T47D (cell line): ENCODE measurements at regions not wholly inside any gene's neighbourhood (a gene's known extent, or its start where the extent isn't known, plus 50 kb on each side); places are given as distances from the start of the nearest gene placed in this dataset.

Experiments used
- DNase-seq, 2 experiments: peaks; one replicate each; pipeline versions ENCODE4 v3.0.0 to v3.0.0-alpha.2; 2011 to 2012; ENCODE audit warnings: low read depth in 1 of 2, low spot score in 1 of 2
- JUND ChIP-seq: IDR thresholded peaks from 2 replicates; pipeline ENCODE4 v1.6.1; 2012; ENCODE audit warnings: low read depth
- in situ Hi-C: cut with HindIII; loops from 2 replicates; pipeline ENCODE4 v1.10.0; 2016; ENCODE audit warnings: low sequenced_read_pairs, low pct_unique_long_range_greater_than_20kb

DNA sequence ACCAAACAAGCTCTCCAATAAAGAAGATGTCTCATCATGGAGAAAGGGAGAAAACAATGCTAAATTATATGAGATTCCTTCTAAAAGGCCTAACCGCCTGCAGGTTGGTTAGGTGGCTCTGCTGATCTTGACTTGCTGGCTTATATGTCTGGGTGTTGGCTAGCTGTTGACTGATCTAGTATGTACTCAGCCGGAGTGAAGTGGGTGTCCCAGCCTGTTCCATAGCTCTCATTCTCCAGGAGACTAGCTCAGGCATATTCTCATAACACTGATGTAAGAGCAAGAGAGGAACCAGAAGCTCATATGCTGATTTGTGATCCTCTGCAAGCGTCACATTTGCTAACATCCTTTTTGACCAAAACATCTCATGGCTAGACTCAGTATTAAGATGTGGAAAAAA, 473.0 kb downstream of the BMP2 start:
- no peak for DNase-seq
- in situ Hi-C loops: no loop called here
- TF ChIP-seq JUND: no peak

DNA sequence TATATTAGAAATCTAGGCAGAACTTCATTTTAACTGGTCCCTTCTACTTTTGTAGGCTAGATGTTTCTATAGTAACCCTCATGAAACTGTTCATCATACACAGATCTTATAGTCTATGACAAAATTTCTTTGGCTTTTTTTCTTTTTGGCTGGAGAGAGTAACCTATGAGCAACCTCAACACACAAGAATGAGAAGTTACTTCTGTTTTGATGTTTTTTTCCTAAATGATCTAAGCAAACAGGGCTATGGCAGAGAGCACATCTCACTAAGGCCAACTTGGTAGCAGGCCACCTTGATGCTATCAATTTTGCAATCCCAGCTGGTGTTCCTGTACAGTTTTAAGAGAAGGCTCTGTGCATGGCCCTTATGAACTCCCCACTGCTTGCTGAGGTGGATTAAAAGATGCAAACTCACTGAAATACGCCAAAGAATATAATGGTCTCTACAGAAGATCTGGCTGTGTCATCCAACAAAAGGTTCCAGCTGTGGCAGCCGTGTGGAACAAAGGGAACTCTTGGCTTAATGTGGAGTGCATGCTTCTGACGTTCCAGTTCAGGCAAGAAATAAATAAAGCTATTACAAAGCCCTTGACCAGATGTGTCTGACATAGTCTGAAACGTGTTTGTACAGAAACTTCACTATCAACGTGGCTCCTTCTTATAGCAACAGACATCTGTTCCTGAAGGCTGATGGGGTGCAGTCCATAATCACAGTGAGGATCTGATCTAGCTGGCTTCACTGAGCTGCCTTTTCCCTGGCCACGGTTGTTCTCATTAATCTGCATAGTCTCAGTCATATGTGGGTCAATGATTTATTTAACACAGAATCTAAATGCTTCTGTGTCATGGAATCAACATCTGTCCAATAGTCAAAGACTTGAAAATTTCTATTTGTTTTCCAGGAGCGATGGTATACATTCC, 481.1 kb downstream of the BMP2 start:
- TF ChIP-seq JUND: no peak
- in situ Hi-C loops: no loop called here
- DNase-seq: no peak

DNA sequence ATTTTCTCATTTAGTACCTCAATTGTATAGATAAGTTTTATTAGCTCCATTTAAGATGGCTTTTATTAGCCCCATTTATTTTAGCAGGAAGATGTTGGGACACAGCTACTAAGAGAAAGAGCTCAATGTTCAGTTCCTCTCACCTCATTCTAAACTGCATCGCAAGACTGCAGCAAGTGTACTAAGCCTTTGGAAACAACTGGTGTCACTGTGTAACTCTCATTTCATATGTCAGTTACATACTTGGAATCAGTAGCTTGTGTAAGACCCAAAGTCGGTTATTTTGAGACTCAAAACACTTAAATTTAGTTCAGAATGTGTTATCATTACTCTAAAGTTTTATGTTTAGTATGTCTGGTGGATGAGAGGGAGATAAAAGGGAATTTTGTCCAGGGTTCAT, 482.9 kb downstream of the BMP2 start:
- in situ Hi-C loops: no loop called here
- no peak for DNase-seq
- no peak for TF ChIP-seq JUND

DNA sequence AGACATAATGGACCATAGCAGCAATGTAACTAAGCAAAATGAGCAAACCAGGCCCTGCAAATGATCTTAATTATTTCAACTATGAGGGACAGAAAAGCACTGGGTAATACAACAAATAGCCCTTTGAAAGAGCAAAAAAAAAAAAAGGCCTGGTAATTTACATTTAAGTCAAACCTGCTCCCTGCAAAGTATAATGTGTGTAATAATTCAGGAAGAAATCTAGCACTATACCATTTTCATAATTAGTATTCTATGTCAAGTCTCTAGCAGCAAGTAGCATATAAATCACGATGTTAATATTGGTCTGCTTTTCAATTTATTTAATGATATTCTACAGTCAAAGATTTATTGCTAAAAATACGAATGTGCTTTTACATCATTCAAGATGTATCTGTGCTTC, 489.6 kb downstream of the BMP2 start:
- in situ Hi-C loops: no loop called here
- DNase-seq: no peak
- no peak for TF ChIP-seq JUND

DNA sequence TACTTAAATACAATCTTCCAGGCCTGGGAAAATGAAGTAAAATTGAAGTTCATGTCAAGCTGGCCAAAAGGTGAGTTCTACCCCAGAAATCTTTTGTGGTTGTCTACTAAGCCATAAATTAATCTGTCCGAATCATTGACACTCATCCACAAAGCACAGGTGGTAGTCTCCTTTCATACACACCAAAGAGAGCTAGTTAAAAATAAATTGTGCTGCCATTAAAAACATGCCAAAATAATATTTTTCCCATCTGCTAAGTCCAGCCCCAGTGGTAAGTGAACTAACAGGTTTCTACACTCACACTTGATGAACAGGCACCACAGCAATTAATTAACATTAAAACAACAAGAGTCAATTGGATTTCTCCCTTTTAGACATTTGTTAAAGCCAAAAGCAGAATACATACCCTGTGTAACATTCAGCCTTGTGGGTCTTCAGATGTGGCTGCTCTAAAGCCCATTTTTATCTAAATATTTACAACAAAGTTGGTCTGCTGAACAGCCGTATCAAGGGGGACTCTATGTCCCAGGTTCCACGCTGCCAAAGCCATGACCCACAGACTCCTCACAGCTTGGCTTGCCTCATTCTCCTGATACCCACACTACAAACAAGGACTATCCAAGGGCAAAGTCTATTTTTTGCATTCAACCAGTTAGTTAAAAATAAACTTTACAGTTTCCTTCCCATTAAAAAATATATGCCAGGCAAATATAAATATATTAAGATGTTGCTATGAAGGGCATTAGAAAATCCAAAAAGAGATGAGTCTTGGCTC, 490.4 kb downstream of the BMP2 start:
- TF ChIP-seq JUND: no peak
- DNase-seq: no peak
- in situ Hi-C loops: no loop called here

DNA sequence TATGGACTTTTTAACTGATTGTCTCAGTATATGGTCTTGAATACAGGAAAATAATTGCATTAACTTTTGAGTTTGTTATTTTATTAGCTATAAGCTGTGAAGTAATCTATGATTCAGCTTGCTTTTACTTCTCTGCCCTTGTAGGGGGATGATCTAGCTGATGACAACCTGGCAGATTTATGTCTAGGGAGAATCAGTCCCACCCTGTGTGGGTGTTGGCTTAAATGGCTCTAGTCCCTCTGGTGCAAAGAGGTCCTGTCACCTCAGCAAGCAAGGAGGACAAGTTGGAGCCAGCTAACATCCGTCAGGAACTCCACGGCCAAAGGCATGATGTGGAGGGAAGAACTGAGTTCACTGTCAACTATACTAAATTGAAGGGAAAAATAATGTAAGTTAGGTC, 495.3 kb downstream of the BMP2 start:
- in situ Hi-C loops: no loop called here
- TF ChIP-seq JUND: no peak
- DNase-seq: no peak

DNA sequence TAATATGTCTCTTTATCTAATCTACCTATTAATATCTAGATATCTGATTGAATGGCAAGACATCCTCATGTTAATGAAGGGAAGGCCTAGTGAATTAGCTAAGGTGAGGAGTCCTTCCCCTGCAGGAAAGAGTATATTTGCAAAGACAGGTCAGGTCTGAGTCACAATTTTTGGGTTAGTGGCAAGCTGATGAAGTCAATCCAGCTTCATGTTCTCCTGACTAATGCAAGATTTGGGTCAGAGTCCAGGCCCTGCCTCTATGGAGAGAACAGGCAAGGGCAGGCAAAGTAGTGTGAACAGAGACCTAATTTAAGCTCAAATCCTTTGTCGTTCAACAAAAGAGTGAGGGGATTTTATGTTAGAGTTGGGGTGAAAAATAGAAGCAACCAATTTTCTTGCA, 496.7 kb downstream of the BMP2 start:
- in situ Hi-C loops: no loop called here
- no peak for DNase-seq
- TF ChIP-seq JUND: no peak

DNA sequence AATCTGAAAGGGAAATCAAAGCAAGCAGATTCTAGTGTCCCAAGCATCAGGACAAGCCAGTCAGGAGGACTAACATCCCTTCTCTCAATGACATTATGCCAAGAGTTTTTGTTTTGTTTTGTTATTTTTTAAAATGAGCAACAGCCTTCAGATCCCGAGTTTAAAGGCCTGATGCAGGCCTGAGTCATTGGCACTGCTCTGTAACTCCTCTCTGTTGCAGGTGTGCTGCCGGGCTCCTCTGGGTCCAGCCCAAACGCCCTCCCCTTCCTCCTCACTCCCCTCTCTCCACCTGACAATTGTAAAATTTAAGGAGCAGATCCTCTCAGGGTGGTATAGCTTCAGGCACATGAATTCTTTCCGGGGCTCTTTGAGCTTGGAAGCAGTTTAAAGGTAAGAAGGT, 502.0 kb downstream of the BMP2 start:
- in situ Hi-C loops: no loop called here
- no peak for DNase-seq
- TF ChIP-seq JUND: no peak

DNA sequence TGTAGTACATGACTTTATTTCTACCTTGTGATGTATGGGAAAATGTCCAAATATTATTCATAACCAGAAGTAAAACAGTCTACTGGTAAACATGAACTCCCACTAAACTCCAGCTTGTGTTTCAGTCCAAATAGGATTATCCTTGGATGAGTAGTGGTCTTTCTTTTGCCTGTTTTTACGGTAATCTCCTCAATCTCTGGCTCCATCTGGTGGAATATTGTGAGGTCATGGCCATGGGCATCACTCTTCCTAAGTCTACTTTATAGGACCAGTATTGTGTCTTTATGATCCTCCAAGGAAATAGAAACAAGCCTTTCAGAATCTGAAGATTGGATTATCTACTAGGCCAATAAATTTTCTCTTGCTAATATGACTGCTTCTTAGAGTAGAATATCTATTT, 505.0 kb downstream of the BMP2 start:
- no peak for TF ChIP-seq JUND
- DNase-seq: no peak
- in situ Hi-C loops: no loop called here

DNA sequence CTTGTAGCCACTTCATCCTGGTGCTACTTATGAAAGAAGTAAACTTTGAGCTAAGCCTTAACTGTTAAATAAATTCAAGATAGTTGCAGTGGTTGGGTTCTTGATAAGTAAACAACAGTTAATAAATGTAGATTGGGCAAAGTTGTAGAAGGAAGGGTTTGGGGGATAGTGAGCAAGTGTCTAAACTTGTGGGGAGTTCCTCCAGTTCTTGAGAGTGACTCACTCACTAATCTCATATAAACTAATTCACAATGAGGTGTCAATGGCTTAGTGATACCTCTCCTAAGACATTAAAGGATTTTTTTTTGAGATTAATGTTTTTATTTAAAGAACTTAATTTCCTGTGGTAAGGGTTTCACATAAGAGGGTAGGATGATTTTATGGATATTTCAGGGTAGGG, 507.4 kb downstream of the BMP2 start:
- no peak for TF ChIP-seq JUND
- no peak for DNase-seq
- in situ Hi-C loops: no loop called here

DNA sequence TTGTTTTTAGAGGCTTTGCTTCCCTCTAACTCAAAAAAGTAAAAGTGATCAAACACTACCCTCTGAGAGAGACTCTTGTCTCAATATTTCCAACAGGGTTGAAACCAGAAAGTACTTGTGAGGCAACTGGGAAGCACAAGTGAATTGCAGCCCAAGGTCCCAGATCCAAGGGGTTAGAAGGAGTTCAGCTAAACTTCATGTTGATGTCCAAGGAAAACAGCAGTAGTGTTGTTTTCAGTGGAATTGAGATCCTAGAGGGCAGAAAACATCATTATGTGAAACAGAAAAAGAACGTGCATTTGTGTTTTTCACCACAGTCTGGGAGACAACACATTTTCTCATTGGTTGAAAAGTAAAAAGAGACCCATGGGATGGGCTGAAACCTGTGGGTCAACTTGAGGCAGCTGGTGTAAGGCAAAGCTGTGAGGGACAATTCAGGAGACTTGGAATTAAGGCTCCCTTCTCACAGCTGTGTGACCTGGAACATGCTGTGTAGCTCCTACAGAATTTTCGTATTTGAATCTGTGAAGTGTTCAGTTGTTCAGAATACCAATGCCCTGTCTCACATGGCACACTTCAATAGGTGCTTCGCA, 508.3 kb downstream of the BMP2 start:
- in situ Hi-C loops: no loop called here
- no peak for DNase-seq
- no peak for TF ChIP-seq JUND

DNA sequence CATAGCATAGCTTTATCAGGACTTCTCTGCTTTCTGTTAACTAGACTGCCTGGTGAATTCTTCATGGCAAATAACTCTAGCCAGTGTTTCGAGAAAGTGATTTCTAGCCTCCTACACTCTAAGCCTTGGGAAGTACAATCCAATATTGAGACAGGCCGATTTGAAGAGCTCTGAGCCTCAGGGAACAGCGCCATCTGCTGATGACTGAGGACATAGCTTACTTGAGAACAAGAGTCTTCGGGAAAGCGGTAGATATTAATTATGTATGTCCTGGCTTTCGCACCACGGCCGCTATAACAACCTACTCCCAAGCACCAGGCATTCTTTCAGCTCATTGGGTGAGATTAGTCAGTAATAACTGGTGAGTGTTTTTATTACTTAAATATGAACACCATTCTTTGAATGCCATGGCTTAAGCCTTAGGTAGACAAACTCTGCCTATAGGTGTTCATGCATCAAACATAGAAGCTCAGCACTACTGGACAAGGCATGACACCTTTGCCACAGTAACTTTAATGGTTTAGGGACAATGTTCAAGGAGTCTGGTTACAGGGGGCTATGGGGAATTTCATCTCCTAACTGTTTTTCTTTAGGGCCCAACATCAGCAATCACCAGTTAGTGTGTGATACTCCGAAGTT, 518.6 kb downstream of the BMP2 start:
- peak; percentile 46 to 87 for DNase-seq
- in situ Hi-C loops: no loop called here
- TF ChIP-seq JUND: no peak

DNA sequence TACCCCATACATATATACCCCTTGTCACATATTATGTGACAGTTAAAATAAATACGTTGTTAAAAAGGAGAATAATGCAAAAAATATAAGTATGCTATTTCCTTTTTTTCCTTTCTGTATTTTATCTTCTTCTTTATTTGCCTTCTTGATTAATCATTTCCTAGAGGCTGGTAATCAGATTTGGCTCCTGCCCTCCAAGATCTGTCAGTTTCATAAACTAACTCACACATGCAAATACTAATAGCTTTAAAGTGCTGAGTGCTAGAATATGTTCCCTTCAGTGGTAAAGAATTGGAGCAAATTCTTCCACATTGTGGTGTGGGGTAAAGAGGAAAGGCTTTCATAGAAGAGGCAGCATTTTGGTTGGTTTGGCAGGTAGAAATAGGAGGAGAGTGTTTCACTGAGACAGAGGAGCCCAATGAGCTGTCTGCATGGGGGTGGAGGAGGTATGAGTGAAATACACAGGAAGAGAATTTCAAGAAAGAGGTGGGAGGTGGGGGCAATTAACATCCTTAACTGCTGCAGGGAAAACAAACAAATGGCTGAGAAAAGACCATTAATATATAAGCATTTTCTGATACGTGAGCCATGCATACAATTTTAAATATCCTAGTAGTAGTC, 523.9 kb downstream of the BMP2 start:
- DNase-seq: no peak
- in situ Hi-C loops: no loop called here
- no peak for TF ChIP-seq JUND
